ENCODE measurements at regions not wholly inside any gene's neighbourhood (a gene's known extent, or its start where the extent isn't known, plus 50 kb on each side); places are given as distances from the start of the nearest gene placed in this dataset.
"Not testable (repeated sequence)": the region's sequence is repeated elsewhere in the genome, so short reads cannot be mapped to it uniquely, and the experiment has no call there.

GRCh38 chr1:121573881-121574504 is 389.2 kb downstream of the SRGAP2C start:
- DNase-seq (ENCODE audit: low read depth), result not testable (repeated sequence)

DNA sequence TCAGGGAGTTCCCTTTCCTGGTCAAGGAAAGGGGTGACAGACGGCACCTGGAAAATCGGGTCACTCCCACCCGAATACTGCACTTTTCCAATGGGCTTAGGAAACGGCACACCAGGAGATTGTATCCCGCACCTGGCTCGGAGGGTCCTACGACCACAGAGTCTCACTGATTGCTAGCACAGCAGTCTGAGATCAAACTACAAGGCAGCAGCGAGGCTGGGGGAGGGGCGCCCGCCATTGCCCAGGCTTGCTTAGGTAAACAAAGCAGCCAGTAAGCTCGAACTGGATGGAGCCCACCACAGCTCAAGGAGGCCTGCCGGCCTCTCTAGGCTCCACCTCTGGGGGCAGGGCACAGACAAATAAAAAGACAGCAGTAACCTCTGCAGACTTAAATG is 389.7 kb downstream of the SRGAP2C start:
- not testable (repeated sequence) for DNase-seq (ENCODE audit: low read depth)

GRCh38 chr1:121582898-121583297 is 398.1 kb downstream of the SRGAP2C start:
- not testable (repeated sequence) for DNase-seq (ENCODE audit: low read depth)

GRCh38 chr1:121586369-121587229 is 401.8 kb downstream of the SRGAP2C start:
- no peak for DNase-seq (ENCODE audit: low read depth)

DNA sequence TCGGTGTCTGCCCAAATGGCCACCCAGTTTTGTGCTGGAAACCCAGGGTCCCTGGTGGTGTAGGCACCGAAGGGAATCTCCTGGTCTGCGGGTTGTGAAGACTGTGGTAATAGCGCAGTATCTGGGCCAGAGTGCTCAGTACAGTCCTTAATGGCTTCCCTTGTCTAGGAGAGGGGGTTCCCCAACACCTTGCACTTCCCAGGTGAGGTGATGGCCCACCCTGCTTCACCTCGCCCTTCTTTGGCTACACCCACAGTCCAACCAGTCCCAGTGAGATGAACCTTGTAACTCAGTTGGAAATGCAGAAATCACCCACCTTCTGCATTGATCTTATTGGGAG is 402.4 kb downstream of the SRGAP2C start:
- no peak for DNase-seq (ENCODE audit: low read depth)

- no peak for DNase-seq (ENCODE audit: low read depth)
These were observed 403.0 kb downstream of the SRGAP2C start for GRCh38 chr1:121587777-121588176.

- DNase-seq (ENCODE audit: low read depth), result no peak
These were observed 409.3 kb downstream of the SRGAP2C start for GRCh38 chr1:121594096-121594495.

DNA sequence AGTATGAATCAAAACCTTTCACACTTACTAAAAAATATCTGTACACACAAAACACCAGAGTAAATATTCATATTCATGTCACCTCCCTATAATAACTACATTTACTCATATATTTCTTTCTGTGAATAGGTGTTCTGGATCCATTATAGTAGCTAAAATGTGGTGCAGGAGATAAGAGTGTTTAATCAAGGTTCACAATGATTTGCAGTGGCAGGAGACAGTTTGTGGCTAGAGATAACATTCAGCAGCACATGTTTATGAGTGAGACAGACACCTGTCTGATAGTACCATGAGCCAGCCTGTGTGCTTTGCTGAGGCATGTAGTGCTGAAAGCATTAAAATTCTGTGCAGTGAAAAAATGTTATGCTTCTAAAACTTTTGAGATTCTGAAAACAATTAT is 410.3 kb downstream of the SRGAP2C start:
- no peak for DNase-seq (ENCODE audit: low read depth)

DNA sequence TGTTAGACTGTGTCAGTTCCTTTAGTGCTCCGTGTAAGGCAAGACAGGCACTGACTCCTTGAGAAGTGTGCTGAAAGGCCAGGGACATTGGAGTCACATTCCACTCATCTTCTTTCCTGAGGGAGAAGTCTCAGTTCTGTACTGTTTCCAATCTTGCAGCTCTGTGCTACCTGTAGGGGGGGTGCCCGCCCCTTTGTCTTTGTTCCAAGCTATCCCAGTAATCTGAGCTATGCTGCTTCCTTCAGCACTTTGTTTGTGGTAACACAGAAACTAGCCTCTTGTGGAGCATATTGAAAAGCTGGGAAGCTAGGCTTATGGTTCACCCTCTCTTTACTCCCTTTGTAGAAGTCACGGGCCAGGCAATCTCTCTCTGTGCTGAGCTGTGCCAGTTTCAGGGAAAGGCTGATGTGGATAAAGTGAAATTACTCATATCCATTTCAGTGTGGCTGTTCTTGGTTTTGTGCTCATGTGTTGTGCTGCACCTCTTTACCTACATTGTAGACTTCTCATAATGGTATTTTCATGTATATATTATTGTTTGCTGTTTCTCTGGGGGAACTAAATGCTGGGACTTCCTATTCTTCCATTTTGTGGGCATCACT is 420.2 kb downstream of the SRGAP2C start:
- DNase-seq (ENCODE audit: low read depth), result not testable (repeated sequence)

DNA sequence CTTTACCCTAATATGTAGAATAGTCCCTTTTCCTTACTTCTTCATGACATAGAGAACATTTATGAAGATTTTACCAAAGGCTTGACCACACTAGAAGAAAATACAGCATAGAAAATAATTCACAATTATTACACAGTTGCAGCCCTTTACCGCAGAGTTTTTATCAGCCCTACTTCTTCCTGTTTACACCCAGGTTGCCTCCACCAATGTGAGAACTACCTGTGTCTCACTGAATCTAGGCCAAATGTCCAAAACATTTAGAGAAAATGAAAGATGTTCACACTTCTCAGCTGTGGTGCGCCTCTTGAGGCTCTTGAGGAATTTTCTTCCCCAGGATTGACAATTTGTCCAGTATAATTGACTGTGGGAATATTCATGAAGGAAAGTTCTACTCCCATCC is 422.7 kb downstream of the SRGAP2C start:
- not testable (repeated sequence) for DNase-seq (ENCODE audit: low read depth)

All from activated T-helper 1 cell treated with Interleukin-2 at 50 U/mL for 16 hours (primary cell).